GM21381 (cell line): ENCODE measurements at regions not wholly inside any gene's neighbourhood (a gene's known extent, or its start where the extent isn't known, plus 50 kb on each side); places are given as distances from the start of the nearest gene placed in this dataset.

Source experiments
- ATAC-seq: cut with Tn5 transposase; IDR thresholded peaks from one replicate; pipeline ENCODE4 v1.9.1; 2021; ENCODE audit warnings: mild to moderate bottlenecking, moderate library complexity; ENCODE audit not compliant: unreplicated experiment

DNA sequence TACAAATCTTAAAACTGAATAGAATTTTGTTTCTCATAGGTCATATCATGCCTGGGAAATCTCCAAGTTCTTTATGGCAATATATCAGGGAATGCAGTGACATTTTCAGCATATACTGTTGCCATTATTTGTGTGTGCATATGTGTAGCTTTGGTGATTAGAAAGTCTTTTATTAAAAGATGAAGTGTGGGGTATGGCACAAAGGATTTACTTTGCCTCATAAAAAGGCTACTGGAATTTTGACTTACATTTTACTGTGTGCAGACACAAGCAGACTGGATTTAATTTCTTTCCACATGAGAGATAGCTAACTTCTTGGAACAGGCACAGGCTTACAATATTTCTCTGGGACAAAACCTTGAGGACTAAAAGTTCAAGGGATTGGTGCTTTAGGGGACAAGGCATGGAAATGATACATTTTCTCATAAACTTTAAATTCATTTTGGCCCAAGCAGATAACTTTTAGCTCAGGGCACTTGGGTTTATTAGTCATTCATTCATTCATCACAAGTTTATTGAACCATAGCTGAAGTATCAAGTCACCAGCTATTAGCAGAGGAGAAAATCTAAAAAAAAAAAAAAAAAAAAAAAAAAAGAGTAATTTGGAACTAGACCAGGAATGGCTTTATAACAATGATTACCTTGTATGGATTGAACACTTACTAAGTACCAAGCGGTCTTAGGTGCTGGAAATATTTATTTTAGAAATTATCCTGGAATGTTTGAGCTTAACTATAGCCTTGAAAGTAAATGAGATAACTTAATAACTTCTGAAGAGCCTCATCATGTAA lies 191.5 kb downstream of the SLIT2 start:
- ATAC-seq, result no peak

DNA sequence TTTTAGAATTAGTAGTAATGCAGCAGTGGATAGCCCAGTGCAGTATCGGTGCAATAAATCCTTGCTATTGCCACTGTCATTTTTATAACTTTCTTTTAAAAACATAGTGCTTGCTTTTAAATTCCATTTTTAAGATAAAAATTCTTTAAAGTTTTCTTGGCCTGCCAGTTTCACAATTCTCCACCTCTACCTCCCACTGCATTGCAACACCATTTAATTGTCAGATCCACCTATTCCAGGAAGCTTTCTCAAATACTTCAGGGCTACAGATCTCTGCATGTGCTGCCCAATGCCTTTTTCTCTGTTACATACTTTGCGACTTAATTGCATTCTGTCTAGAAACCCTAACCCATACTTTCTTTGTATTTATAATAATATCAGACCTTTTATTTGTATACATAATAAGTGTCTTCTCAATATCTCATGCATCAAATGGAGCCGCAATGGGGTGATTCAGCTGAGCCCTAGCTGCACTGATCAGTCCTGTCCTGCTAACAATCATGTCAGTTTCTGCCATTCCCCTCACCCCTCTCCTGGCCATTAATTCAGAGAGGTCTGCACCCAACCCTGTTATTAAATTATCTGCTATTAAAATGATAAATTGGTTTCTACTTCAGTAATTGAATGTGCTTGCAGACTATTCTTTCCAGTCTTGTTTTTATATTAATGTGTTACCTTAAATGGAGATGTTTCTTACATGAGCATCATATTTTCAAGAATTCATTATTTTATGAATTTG lies 193.1 kb downstream of the SLIT2 start:
- no peak for ATAC-seq

DNA sequence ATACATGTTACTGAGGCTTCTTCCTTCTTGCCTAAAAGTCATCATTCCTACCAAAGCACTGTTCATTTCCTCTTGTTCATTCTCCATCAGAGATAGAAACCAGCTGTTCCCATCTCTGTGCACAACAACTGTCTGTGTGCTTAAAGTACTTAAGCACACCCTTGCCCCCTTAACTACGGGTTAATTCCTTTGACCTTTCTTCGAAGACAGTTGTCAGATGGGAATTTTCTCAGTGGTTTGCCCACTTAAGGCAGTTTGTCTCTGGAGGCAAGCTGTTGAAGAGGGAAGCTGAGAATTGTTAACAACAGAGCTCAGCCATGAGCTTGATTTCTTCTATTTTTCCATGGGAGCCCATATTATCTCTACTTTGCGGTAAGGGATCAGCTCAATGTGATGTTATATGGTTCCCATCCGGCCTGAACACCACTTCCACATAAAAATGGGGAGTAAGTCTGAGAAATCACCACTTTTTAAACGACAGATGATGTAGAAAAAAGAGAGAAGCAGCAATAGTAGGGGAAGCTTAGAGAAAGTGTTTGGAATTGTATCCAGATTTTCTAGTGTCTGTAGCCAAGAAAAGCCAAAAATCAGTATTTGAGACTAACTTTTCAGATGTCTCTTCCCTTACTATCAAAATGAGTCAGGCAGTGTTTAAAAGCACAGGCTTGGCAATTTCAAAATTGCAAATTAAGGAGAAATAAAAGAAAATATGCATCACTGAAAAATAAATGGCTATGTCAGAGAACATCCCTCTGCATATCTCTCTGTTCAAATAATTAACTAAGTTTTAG lies 194.4 kb downstream of the SLIT2 start:
- no peak for ATAC-seq

DNA sequence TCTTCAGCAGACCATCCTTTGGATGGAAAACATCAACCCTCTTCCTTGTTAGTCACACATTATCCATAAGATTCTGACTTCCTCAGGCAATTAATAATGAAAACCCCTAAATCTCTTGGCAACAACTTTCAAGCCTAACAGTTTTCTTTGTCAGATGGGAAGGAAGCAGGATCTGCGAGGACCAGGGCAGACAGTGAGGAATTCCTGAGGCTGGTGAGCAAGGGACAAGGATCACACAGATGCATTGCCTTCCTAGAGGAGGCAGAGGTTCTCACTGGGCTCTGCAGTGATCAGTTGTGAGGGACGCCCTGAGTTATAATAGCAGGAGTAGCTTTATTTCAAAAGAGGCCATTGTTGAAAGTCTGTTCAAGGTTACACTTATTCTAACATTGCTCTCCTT lies 195.4 kb downstream of the SLIT2 start:
- ATAC-seq, result no peak

DNA sequence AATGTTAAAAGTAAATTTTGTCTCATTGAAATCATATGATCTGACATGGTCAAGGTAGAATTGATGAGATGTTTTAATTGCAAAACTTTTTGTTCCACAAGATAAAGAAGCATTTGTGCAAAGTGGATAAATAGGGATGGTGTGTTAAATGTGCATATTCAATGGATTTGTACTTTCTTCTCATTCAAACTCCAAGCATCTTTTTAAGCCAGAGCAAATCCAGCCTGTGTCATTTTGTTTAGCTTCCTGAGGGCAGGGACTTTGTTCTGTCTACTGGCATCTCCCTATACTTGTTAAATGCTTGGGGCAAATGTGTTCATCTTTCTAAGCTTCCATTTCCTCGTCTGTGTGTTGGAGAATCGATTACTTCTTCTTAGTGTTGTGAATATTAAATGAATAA lies 200.3 kb downstream of the SLIT2 start:
- no peak for ATAC-seq

DNA sequence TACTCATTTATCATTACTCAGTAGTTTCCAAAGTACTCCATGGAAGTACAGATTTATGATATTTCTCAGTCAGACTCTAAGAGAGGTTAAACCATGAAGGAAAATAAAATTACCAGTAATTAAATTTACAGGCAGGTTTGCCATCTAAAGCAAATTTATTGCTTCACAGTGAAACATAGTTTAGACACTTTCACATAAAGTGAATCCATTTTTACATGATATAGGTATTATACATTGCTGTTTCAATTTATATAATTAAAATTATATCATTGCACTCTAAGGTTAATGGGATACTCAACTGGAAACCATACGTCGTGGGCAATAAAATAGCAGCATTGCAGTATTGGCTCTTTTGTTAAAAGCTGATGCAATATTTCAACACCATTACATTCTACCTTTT lies 202.8 kb downstream of the SLIT2 start:
- no peak for ATAC-seq

DNA sequence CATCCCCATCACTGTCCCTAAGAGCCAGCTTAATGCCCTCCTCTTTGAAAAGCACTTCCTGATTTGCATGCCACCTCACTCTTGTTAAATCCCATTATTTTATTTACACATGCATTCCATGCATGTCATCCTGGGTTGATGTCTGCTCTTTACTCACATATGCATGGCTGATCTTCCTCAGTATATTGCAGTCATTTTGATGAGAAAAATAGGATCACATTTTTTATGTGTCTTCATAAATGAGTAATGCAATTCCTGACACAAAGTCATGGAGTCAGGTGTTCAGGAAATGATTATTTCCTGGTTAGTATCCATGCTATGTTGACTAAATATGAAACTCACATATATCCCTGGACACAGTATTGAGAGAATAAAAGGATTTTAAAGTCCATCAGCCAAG lies 204.7 kb downstream of the SLIT2 start:
- ATAC-seq, result no peak

DNA sequence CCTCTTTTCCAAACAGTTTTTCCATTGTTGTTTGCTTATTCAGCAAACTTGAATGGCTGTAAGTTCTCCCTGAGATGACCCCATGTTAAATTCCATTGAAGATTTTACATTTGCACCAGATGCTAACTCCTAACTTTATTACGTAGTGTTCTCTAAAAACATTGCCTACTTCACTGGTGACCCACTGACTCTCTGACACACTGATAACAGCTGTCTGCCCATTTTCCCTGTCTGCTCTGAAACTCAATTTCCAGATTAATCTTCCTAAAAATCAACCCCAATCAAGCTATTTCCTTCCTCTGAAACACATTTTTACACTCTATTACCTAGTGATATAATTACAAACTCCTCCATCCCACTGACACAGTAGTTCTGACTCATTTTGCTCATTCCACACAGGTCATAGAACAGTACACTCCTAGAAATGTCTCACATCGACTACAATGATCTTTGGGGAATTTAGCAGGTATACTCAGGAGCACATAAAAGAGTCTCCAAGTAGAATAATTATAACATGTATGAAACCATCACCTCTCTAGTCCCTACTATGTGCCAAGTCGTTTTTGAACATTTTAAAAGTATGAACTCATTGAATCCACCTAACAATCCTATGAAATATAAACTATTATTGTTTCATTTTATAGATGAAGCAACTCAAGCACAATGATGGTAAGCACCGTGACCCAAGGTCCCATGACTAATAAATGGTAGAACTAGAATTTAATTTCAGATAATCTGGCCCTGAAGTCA lies 210.9 kb downstream of the SLIT2 start:
- ATAC-seq, result no peak

DNA sequence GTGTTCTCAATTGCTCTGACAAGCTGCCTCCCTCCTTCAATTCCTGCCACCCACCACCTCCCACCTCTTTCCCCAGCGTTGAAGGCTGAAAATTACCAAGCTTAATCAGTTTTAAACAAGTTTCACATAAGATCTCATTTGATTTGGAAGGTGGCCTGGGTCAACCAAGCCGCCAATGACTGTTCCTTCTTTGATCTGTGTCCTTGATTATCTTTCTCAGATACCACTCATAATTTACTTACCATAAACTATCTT lies 211.4 kb downstream of the SLIT2 start:
- ATAC-seq, result no peak

DNA sequence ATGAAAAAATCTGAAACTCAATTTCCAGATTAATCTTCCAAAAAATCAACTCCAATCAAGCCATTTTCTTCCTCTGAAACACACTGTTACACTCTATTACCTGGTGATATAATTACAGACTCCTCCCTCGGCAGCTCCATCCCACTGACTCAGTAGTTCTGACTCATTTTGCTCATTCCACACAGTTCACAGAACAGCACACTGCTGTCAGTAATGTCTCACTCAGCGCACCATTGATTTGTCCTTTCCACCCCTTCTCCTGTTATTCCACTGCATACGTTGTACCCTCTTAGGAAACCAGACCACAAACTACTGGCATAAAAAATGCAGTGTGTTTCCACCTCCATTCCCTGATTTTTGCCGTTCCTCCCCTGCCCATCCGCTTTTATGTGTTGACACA lies 212.7 kb downstream of the SLIT2 start:
- ATAC-seq, result no peak

DNA sequence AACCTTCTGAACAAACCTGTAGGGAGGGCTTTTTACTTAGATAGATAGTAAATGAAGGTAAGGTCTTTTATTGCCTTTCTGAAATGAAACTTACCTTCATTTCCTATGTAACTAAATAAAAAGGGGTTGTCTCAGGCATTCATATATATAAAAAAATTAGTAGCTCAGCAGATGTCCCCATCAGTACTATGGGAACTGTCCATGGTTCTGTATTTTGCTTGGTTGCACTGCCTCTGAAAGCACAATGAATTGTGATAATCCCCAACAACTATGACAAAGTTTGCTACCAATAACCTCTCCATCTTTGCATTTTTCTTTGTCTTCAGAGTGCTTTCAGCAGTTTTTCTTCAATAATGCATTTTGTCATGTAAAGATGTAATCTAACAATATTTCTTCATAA lies 222.4 kb downstream of the SLIT2 start:
- no peak for ATAC-seq

DNA sequence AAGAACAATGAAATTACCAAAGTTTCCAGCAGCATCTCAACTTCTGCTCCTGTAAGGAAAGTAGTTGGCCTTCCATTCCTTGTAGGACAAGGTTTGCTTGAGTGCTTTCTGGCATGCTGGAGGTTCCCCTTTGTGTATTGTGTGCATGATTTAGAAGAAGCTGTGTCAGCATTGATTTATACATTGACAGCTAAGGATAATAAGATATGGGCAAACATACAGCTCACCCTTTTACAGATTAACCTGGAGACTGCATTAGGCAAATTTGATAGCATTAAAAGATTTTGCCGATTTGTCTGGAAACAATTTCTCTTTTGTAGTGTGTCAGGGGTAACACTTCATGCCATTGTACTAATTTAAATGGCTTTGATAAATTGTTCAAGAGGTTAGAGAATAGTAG lies 221.8 kb upstream of the PACRGL start:
- no peak for ATAC-seq

DNA sequence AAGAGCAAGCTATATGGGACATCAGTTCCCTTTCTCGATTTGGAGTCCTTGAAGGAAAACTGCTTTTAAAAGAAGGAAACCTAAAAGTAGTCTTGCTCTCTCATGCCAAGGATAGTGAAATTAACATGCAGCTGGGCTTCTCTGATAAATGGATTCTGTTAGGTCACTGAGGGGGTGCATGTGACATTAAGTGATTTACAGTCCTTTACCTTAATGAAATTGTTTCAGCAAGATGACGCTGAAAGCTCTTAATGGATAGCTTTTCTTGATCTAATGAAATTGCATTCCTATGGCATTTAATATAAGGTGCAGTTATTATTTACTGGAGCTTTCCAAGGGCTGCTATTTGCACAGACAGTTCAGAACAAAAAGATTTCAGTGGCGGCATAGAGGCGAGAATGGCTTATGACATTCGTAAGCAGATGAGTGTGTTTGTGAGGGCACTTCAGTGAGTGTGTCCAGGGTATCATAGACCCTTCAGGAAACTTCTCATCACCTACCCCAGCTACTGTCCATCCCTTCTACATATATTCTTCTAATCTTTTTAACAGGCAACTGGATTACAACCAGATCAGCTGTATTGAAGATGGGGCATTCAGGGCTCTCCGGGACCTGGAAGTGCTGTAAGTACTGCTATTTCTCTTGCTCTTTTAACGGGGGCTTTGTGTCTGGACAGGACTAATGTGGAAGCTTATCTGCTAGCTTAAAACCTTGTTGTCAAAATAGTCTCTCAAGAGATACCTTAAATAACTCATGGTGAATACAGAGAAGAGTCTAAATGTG lies 219.9 kb upstream of the PACRGL start:
- no peak for ATAC-seq

DNA sequence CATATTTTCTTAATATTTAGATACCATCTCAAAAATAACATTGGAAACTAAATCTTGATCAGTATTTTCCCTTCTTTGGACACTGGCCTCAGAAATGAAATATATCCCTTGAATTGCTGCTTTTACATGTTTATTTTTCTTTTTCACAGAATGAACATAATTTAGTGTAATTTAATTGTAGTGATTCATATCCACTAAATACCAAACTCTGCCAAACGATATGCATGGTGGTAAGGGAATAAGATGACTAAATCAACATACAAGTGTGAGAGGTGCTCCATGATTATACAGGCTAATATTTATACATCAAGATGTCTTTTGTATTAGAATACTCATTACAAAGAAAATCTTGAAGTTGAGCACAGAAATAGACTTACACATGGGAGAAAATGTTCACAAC lies 216.8 kb upstream of the PACRGL start:
- no peak for ATAC-seq

DNA sequence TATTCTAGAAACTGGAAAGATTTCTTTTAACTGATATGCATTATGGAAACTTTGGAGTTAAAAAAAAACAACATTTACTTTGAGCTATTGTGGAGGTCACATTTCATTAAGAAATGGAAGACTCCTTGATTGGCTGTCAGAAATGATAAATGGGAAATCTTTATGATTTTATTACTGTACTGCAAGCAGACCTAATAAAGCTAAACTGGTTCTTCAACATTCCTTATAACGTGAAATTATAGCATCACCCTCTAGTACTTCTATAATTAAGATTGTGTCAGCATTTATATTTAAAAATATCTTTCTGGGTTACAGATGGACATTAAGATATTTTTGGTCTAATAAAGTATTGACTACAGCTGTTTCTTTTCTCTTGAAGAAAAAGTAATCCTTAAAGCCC lies 213.8 kb upstream of the PACRGL start:
- no peak for ATAC-seq

DNA sequence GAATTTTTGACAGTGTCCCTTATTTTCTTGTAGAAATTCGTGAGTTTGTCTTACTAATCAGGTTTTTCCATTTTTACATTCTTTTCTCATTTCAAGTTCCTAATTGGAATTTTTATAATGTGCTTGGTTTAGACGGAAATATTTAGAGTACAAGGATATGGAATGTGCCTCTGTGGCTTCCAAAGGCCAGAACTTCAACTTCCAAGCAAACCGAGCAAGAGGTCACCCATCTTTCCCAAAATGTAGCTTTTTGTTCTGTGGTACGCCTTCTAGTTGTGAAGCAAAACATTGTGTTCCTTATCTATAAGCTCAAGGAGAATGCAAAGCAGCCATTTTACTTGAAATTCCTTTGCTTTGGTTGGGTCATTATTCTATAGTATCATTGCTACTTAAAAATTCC lies 212.8 kb upstream of the PACRGL start:
- no peak for ATAC-seq

DNA sequence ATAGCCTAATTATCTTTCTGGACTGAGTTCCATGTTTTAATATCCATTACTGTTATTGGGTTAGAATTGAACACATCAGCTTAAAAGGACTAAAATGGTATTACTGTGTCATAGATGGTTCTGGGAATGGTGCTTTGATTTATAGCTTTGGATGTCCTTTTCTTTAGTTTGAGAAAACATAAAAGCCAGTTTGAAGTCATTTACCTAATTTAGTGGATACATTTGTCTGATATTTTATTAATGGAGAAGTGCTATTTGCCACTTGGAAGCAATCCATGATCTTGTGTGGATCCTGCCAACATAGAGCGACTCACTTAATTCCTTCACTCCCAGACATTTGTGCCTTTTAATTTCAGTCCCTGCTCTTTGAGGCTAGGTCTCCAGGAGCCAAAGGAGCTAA lies 212.4 kb upstream of the PACRGL start:
- ATAC-seq, result no peak

DNA sequence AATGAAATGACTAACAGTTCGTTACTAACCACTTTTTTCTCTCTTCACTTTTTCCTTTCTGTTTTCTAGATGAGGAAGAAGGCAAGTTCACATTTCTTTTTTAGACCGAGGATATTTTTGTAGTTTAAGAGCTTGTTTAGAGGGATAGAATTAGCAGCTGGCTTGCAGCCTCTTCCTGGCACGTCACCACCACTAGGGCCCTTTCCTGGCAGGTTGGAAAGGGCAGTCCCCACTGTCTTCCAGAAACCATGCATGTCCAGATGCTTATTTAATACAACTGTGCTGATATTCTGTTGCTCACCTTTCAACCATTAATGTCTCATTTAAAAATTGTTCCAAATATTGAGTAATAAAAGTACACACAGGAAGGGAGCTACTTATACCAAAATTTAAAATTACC lies 209.5 kb upstream of the PACRGL start:
- ATAC-seq, result no peak

DNA sequence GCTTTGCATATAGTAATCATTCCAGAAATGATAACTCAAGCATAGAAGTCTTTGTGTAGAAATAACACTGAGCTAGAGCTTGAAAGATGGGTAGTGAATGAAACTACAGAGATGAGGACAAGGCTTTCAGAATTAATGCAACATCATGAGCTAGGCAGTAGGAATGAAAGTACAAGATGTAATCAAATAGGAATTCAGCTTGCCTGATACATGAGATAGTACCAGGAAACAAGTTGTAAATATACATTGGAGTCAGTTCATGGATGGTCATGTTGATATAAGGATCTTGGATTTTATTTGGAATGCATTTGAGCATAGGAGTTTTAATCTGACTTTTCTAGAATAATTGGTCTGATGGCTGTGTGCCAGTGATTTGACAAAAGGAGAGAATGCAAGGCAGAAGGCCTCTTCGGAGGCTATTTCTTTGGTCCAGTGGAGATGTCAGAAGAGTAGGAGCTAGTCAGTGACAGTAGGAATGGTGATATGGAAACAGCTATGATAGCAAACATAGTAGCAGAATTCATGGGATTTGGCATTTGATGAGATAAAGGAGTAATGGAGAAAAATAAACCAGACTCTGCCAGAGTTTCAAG lies 206.4 kb upstream of the PACRGL start:
- ATAC-seq, result no peak

DNA sequence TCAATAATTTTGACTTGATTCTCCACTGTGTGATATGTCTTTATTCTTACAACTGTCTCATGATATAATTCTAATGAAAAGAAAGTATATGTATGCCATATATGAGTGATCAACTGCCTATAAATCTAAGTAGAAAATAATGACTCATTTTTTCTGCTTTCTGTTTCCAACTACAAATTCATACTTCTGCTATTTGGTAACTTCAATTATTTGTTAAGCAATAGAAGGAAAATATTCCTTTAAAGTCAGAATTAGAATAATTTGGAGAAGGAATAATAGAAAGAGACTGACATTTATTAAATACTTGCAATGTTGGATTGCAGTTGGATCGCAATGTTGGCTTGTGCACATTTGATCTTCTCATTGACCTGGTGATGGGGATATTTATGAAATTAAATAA lies 204.2 kb upstream of the PACRGL start:
- no peak for ATAC-seq
